ENCODE measurements at regions not wholly inside any gene's neighbourhood (a gene's known extent, or its start where the extent isn't known, plus 50 kb on each side); places are given as distances from the start of the nearest gene placed in this dataset.

GRCh38 chr3:111314181-111314873 is 227.7 kb upstream of the CD96 start:
- DNase-seq = no peak

- DNase-seq = no peak
These were observed 227.1 kb upstream of the CD96 start for GRCh38 chr3:111314898-111315297.

- no peak for DNase-seq
These were observed 225.9 kb upstream of the CD96 start for GRCh38 chr3:111315930-111316587.

DNA sequence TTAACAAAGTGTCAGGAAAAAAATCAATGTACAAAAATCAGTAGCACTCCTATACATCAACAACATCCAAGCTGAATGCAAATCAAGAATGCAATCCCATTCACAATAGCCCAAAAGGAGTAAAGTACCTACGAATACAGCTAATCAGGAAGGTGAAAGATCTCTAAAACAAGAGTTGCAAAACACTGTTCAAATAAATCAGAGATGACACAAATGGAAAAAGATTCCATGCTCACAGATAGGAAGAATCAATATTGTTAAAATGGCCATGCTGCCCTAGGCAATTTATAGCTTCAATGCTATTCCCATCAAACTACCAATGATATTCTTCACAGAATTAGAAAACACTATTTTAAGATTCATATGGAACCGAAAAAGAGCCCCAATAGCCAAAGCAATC is 223.7 kb upstream of the CD96 start:
- DNase-seq = no peak

GRCh38 chr3:111319598-111319997 is 222.4 kb upstream of the CD96 start:
- no peak for DNase-seq

- no peak for DNase-seq
These were observed 220.2 kb upstream of the CD96 start for GRCh38 chr3:111321786-111322185.

DNA sequence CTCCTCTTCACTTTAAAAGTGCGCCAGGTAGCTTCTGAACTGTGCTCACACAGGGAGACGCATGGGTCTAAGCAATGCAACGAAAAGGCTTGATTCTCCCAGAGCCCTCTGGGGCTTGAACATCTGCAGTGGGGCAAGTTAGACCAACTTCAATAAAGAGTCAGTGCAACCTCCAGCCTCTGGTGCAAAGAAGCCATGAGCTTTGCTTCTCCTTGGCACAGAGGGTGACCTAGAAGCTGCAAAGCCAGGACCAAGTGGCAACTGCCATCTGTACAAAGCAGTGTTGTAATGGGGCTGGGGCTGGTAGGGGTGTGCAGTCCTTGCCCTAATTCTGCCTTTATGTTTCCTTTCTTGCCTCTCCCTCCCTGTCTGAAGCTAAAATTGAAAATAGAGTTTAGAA is 219.0 kb upstream of the CD96 start:
- no peak for DNase-seq

DNA sequence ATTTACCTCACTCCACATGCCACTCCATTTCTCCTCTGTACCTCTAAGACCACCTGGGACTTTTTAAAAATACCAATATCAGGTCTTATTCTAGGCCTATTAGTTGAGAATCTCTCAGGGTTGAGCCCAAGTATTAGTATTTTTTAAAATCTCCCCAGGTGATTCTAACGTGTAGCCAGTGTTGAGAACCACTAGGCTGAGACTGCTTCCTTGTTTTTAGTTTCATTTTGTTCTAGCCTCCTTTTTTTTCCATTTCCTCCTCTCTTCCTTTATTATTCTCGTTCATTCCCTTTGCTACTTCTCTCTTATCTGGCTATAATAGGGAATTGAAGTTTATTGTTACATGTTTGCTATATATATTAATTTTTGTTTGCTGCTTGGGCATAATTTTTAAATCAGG is 217.8 kb upstream of the CD96 start:
- DNase-seq = no peak

DNA sequence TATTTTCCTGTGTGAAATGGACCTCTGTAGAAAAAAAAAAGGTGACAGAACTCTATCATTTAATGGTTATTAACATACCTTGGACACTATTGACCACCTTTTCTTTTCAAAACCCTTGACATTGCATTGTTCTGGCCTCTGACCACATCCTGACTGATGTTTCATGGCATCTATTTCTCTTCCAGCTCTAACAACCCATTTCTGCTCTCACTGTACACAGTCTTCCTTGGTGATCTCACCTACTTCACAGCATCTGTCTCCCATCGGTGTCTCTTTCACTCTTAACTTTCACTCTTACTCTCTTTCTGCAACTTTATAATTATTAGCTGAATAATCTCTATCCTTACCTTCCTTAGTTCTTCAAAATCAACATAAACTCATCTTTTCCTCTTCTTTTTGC is 217.4 kb upstream of the CD96 start:
- no peak for DNase-seq

DNA sequence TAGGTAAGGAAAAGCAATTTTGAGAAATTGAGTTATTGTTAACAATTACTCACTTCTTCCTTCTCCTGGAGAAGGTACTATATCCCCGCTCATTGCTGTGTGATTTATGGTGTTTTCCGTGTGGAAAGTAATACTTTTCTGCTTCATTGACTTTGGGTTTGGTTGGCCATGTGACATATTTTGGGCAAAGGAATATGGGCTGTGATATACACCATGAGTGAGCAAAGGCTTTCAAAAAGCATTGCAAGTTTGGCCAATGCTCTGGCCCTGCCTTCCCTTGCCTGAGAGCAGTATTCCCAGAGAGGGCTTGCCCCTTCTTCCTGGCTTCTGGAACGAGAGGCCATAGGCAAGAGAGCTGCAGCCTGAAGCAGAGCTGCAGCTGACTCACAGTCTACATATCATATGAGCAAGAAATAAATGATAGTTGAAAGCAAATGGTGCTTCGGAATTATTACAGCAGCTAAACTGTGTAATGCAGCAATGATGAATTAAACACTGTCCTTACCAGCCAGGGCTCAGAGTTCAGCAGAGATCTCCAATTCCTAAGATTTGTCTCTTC is 216.8 kb upstream of the CD96 start:
- DNase-seq = no peak

GRCh38 chr3:111326144-111326995 is 215.6 kb upstream of the CD96 start:
- DNase-seq = no peak

- DNase-seq = no peak
These were observed 210.7 kb upstream of the CD96 start for GRCh38 chr3:111331306-111331705.

GRCh38 chr3:111331912-111332311 is 210.1 kb upstream of the CD96 start:
- DNase-seq = no peak

- DNase-seq = no peak
These were observed 209.4 kb upstream of the CD96 start for GRCh38 chr3:111332488-111333080.

DNA sequence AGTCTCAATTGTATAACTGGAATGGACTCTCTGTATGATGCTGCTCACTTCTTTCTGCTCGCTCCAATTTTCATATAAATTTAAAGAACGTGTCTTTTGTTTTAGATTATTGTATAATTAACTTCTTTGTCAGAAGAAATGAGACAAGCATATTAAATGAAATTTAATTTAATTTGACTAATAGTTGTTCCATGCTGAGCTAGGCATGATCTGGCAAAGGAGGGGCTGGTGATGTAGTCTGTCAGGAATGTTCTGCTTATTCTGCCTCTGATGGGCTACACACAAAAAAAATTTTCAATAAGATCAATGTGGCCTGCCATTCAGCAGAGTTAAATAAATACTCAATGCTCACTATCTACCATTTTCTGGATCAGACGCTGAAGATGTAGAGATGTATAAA is 208.4 kb upstream of the CD96 start:
- DNase-seq = no peak

DNA sequence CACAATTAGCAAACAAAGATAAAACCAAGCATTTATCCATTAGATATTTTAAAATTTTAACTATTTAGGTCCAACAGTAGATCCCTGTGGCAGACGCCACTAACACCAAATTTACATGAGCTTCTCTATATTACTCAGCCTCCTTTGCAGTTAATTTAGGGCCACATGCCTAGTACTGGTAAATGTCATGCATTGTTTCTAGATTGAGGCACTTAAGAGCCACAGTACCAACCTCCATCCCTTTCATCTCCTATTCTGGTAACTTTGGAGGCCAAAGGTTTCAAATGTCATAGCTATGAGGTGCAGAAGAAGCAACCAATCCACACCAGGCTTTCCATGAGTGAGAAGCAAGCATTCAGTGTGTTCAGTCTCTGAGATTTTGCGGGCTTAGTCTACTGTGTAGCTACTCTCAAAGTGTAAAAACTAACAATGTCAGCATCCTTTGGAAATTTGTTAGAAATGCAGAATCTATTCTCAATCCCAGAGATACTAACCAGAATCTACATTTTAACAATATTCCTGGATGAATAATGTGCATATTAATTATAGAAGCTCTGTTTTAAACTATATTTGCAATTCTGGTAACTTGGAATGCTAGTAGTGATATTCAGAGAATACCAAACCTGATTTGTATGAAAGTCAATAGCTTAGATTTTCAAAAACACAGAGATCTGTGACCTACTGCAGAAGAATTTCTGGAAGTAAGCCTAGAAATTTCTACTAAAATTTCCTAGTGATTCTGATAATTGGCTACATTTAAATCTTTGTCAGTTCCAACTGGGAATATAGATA is 206.3 kb upstream of the CD96 start:
- no peak for DNase-seq

DNA sequence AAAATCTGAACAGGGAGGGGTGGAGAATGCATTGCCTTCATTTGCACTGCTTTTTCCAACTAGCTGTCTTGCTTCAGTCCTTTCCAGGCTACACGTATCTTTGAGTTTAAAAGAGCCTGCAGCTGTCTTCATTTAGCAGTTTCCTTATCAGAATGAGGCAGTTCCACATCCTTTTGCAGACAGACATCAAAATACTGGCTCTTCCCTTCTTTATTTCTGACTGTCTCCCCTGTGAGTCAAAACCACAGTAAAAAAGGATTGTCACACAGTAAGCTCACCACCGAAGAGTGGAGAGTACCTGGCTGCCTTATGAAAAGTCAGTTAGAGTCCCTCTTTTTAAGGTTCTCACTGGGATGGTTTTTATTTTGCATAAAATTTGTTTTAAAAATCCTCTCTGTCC is 205.5 kb upstream of the CD96 start:
- DNase-seq = peak; percentile 68

DNA sequence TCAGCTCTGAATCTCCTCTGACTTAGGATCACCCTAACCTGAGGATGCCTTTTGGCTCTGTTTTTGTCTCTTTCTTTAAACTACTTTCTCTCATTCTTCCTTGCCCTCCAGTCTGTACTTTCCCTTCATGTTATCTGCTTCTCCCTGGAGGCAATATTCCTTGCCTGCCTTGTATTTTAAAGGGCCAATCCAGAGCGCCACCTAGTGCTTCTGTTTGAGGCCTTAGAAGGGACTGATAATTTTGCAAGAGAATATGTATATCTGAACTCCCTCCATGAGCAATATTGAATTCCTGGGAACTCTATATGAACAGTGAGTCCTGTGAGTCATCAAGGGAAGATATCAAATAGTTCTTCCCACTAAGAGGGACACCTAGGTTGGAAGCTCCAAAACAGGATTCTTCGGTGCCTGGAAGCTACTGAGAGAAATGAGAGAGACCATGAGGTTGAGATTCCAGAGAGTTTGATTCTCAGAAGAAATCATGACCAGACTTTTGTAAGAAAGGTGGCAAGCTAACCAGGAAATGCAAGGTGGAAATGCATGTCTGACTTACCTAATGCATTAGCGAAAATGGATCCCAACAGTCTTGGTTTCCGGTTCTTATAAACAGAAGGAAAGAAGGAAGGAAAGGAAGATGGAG is 203.8 kb upstream of the CD96 start:
- peak; percentile 66 for DNase-seq

DNA sequence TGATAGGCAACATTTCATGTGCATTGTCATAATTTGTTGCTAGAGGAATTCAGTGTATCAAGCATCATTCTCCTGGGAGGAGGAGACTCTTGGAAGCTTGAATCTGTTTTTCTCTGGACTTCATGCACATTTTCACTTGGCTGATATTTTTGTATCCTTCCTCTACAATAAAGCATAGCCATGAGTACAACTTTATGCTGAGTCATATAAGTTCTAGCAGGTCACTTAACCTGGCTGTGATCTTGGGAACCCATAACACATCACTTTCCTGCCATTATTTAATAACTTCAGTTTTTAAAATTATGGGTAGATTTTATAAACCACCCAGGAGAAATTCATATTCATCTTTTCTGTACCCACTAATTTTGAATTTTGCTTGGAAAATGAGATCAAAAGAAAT is 203.0 kb upstream of the CD96 start:
- DNase-seq = no peak

DNA sequence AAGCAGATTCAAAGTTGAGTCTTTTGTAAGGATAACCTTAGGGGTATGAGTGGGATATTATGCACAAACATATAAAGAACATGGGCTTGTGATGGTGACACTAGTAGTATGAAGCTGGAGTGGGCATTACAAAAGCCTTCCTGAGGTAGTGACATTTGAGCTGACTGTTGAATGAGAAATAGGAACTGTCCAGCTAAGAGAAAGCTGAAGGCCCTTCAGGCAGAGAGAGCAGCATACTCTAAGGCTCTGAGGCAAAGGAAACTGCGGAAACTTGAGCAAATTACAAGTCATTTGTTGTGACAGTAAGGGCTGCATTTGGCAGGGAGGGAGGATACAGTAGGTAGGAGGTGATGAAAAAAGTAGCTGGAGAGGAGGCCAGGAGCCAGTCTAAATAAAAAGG is 190.7 kb upstream of the CD96 start:
- no peak for DNase-seq

- no peak for DNase-seq
These were observed 189.4 kb upstream of the CD96 start for GRCh38 chr3:111352585-111352984.

Data from GDM1 (cell line).